ENCODE measurements at regions not wholly inside any gene's neighbourhood (a gene's known extent, or its start where the extent isn't known, plus 50 kb on each side); places are given as distances from the start of the nearest gene placed in this dataset.

DNA sequence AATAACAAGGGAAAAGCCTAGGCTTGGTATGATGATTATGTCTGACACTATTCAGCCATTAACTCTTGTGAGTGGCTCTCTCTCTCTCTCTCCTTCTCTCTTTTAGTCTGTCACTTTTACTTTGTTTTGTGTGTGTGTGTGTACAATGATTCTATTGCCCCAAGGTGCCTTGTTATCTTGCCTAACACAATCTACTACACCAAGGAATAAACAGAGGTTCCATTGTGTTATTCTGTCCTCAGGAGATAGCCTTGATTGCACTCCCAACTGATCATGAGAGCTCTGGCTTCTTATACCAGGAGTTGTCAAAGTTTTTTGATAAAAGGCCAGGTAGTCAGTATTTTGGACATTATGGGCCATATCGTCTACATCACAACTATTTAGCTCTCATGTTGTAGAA, 123.4 kb upstream of the CALCR start (continued):
- TF ChIP-seq ZNF660 (CRISPR knock-in tag; IDR thresholded peaks at IDR 0.05; ENCODE audit: borderline replicate concordance, low read depth) (no peak), ZNF546 (CRISPR knock-in tag; conservative IDR thresholded peaks at IDR 0.05) (no peak), SOX5 (CRISPR knock-in tag; IDR thresholded peaks at IDR 0.05; ENCODE audit: borderline replicate concordance) (no peak), MEF2D (CRISPR knock-in tag; IDR thresholded peaks at IDR 0.05) (no peak), CREB1 (IDR thresholded peaks at IDR 0.05) (no peak), CREB1 (CRISPR knock-in tag; IDR thresholded peaks at IDR 0.05) (no peak), ZNF720 (CRISPR knock-in tag; IDR thresholded peaks at IDR 0.05) (no peak), ZMYM2 (CRISPR knock-in tag; IDR thresholded peaks at IDR 0.05) (no peak)

GRCh38 chr7:93693796-93694195, 119.3 kb upstream of the CALCR start:
- Histone ChIP-seq H3K36me3 (replicated peaks in 1 of 2; ENCODE audit: control insufficient read depth in 1 of 2, insufficient read depth in 2 of 2, low read length in 2 of 2) (no peaks in the 10 kb centered on the region), H3K27me3 (ENCODE audit: control insufficient read depth in 1 of 2, insufficient read depth in 2 of 2, low read length in 2 of 2) (no peaks in the 10 kb centered on the region; a peak in 1 of 5 replicates), H3K27ac (ENCODE audit: extremely low read length, insufficient read depth, low read length) (no peak overlapping the region), H2AFZ (ENCODE audit: low read length) (no peak overlapping the region), H4K20me1 (ENCODE audit: insufficient read depth, low read length) (no peaks in the 10 kb centered on the region), H3K79me2 (ENCODE audit: insufficient read depth, low read length) (no peaks in the 10 kb centered on the region), H3K4me2 (ENCODE audit: low read depth, low read length) (no peak overlapping the region), H3K4me3 (replicated peaks in 1 of 3; ENCODE audit: insufficient read depth in 1 of 3, low read depth in 2 of 3, low read length in 3 of 3) (no peak overlapping the region), H3K9ac (ENCODE audit: insufficient read depth, low read depth, low read length) (no peak overlapping the region), H3K9me3 (ENCODE audit: low read length) (no peaks in the 10 kb centered on the region), H3K4me1 (ENCODE audit: insufficient read depth, low read length) (no peaks in the 10 kb centered on the region)
- ChIA-PET CTCF (ENCODE audit: low intra/inter-chr PET ratio, low total read pairs) (no interaction called here), POLR2A (no interaction called here)
- no peak for DNase-seq (ENCODE audit: low spot score)
- BruUV-seq (replicated peaks) = no TSS peak
- no peak for ATAC-seq
- TF ChIP-seq TBP (CRISPR knock-in tag; IDR thresholded peaks at IDR 0.05) (no peak), WIZ (CRISPR knock-in tag; IDR thresholded peaks at IDR 0.05) (no peak), PITX1 (CRISPR knock-in tag; IDR thresholded peaks at IDR 0.05) (no peak)
- WGBS (ENCODE audit: low lambda C conversion rate) = 30% methylated on average over 6 of the region's 6 CpGs
- no peak for FAIRE-seq
- in situ Hi-C loops (cut with HindIII; ENCODE audit: extremely low pct_ligation_motif_present, low pct_unique_long_range_greater_than_20kb) (no loop called here), intact Hi-C loops (cut with micrococcal nuclease; ENCODE audit: unreplicated experiment) (no loop called here)

DNA sequence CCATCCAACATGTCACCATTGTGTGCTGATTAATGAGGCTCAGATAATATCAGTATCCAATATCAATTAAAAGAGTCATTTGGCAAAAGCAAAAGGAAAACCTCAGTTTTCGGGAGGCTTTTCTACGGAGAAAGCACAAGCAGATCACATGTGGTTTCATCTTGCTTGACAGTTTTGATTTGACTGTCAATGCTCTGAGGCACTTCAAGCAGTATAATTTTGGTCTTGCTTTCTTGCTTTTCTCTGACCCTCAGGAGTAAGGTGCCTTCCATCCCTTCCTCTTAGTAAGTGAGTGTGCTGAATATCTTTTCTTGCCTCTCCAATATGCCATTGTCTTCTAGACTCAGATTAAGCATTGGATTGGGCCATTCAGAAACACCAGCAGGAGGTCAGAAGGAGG, 115.5 kb upstream of the CALCR start:
- WGBS (ENCODE audit: low lambda C conversion rate) = 0% methylated on average over 2 of the region's 2 CpGs
- Histone ChIP-seq H3K79me2 (ENCODE audit: insufficient read depth, low read length) (no peaks in the 10 kb centered on the region), H3K4me3 (replicated peaks in 1 of 3; ENCODE audit: insufficient read depth in 1 of 3, low read depth in 2 of 3, low read length in 3 of 3) (no peak overlapping the region), H3K36me3 (replicated peaks in 1 of 2; ENCODE audit: control insufficient read depth in 1 of 2, insufficient read depth in 2 of 2, low read length in 2 of 2) (no peaks in the 10 kb centered on the region), H3K9ac (ENCODE audit: insufficient read depth, low read depth, low read length) (no peak overlapping the region), H2AFZ (ENCODE audit: low read length) (no peak overlapping the region), H3K4me1 (ENCODE audit: insufficient read depth, low read length) (no peaks in the 10 kb centered on the region), H4K20me1 (ENCODE audit: insufficient read depth, low read length) (no peaks in the 10 kb centered on the region), H3K4me2 (ENCODE audit: low read depth, low read length) (no peak overlapping the region), H3K9me3 (ENCODE audit: low read length) (no peaks in the 10 kb centered on the region), H3K27ac (ENCODE audit: extremely low read length, insufficient read depth, low read length) (no peak overlapping the region), H3K27me3 (ENCODE audit: control insufficient read depth in 1 of 2, insufficient read depth in 2 of 2, low read length in 2 of 2) (no peaks in the 10 kb centered on the region; a peak in 1 of 5 replicates)
- DNase-seq (ENCODE audit: low spot score) (no peak), ATAC-seq (no peak), FAIRE-seq (no peak)
- POLR2A ChIA-PET = no interaction called here
- CTCF ChIA-PET (ENCODE audit: low intra/inter-chr PET ratio, low total read pairs) = no interaction called here
- TF ChIP-seq ZNF841 (CRISPR knock-in tag; IDR thresholded peaks at IDR 0.05; ENCODE audit: borderline replicate concordance) (no peak), ZMAT3 (CRISPR knock-in tag; conservative IDR thresholded peaks at IDR 0.05) (no peak)
- TF ChIP-seq, protein P1, sequence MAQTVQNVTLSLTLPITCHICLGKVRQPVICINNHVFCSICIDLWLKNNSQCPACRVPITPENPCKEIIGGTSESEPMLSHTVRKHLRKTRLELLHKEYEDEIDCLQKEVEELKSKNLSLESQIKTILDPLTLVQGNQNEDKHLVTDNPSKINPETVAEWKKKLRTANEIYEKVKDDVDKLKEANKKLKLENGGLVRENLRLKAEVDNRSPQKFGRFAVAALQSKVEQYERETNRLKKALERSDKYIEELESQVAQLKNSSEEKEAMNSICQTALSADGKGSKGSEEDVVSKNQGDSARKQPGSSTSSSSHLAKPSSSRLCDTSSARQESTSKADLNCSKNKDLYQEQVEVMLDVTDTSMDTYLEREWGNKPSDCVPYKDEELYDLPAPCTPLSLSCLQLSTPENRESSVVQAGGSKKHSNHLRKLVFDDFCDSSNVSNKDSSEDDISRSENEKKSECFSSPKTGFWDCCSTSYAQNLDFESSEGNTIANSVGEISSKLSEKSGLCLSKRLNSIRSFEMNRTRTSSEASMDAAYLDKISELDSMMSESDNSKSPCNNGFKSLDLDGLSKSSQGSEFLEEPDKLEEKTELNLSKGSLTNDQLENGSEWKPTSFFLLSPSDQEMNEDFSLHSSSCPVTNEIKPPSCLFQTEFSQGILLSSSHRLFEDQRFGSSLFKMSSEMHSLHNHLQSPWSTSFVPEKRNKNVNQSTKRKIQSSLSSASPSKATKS (CRISPR knock-in tag; IDR thresholded peaks at IDR 0.05) = no peak
- TF ChIP-seq, protein P2, sequence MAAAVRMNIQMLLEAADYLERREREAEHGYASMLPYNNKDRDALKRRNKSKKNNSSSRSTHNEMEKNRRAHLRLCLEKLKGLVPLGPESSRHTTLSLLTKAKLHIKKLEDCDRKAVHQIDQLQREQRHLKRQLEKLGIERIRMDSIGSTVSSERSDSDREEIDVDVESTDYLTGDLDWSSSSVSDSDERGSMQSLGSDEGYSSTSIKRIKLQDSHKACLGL (CRISPR knock-in tag; IDR thresholded peaks at IDR 0.05) = no peak
- in situ Hi-C loops (cut with HindIII; ENCODE audit: extremely low pct_ligation_motif_present, low pct_unique_long_range_greater_than_20kb) = no loop called here
- no TSS peak for BruUV-seq (replicated peaks)
- intact Hi-C loops (cut with micrococcal nuclease; ENCODE audit: unreplicated experiment) = no loop called here

Data from HepG2 (cell line).